NOMO-1 treated with dmso at 0.1 percent for 144 hours (cell line): ENCODE measurements at regions not wholly inside any gene's neighbourhood (a gene's known extent, or its start where the extent isn't known, plus 50 kb on each side); places are given as distances from the start of the nearest gene placed in this dataset.

Experiments used
- DNase-seq: peaks from one replicate; lab custom pipeline; 2025; ENCODE audit not compliant: unreplicated experiment; lab: John Stamatoyannopoulos, UW

DNA sequence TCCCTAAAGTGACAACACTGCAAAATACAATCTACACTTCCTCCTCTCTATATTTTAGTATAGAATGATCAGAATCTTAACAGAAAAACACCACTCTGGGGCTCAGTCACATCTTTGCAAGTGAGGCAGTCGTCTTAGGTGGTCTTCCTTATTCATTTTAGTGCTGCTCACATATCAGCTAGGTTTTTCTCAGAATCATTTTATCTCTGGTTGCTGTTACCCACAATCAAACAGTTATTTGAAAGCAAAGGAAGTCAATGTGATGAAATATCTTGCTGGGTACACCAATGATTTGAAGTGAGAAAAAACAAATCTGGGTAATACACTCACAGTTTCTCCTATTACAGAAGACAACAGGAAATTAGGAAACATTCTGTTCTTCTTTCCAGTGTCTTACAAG, 275.2 kb downstream of the DSEL start:
- no peak for DNase-seq

DNA sequence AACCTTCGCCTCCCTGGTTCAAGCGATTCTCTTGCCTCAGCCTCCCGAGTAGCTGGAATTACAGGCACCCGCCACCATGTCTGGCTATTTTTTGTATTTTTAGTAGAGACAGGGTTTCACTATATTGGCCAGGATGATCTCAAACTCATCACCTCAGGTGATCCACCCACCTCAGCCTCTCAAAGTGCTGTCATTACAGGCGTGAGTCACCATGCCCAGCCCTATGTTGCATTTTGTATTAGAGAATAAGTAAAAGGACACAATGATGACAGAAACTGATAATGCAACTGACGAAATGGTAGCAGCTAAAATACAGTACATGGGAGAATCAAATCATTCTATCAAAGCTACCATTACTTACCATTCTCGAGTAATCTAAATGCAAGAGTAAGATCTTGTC, 276.7 kb downstream of the DSEL start:
- DNase-seq, result no peak

DNA sequence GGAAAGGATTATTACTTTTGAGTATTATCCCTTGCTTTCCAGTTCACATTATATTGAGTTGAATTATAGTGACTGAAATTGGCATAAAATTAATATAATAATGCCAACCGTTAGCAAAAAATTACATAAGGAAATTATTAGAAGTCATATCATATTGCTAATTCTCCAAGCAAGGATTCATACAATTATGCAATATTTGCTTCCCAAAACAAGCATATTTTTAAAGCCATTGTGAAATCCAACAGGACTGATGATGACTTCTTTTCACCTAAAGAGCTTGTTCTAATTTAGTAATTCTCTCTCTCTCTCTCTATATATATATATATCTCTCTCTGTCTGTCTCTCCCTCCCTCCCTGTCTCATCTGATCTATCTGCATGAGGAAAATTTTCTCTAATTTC, 283.5 kb downstream of the DSEL start:
- DNase-seq, result no peak

GRCh38 chr18:67232406-67232805, 284.1 kb downstream of the DSEL start:
- DNase-seq, result no peak

DNA sequence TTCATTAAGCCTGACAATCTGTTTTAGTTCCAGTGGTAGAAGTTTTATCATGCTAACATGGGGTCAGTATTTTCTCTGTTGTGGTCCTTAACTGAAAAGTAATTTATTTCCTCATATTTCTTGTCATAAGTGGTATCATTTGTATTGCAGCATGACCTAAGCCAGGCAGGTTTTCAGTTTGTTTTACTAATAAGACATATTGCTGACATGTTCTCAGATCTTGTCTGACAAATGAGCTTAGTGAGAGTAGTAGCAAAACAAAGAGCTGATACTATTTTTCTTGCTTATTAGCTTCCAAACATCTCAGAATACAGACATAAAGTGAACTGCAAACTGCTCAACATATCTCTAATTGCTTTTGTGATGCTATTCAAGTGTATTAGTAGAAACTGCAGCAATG, 293.6 kb downstream of the DSEL start:
- DNase-seq, result no peak

DNA sequence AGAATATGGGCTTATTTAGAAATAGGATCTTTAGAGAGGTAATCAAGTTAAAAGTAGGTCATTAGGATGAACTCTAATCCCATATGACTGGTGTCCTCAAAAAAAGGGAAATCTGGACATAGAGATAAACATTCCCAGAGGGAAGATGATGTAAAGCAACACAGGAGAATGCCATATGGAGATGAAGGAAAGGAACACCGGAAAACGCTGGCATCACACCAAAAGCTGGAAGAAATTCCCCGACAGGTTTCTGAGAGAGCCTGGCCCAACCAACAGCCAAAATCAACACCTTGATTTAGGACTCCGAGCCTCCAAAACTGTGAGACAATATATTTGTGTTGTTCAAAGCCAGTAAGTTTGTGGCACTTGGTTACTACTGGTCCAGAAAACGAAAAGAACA, 296.7 kb downstream of the DSEL start:
- no peak for DNase-seq

GRCh38 chr18:67218556-67218955, 298.0 kb downstream of the DSEL start:
- no peak for DNase-seq

GRCh38 chr18:67217551-67218166, 298.9 kb downstream of the DSEL start:
- DNase-seq, result no peak

- no peak for DNase-seq
Observed at GRCh38 chr18:67216846-67217245, 299.7 kb downstream of the DSEL start.

DNA sequence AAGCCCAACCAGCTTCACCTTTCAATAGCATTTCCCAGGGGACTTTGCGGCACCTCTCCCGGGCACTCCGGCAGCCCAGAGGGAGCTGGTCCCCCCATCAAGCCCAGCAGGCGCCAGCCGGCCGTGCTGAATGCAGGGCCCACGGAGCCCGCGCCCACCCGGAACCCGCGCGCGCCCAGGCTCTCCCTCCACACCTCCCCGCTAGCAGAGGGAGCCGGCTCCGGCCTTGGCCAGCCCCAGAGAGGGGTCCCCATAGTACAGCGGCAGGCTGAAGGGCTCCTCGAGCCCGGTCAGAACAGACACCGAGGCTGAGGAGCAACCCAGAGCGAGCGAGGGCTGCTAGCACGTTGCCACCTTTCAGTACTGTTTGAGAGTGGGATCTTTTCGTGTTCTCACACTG, 300.8 kb downstream of the DSEL start:
- DNase-seq, result no peak

GRCh38 chr18:67211646-67212045, 304.9 kb downstream of the DSEL start:
- no peak for DNase-seq

GRCh38 chr18:67200665-67201064, 315.9 kb downstream of the DSEL start:
- DNase-seq, result no peak

DNA sequence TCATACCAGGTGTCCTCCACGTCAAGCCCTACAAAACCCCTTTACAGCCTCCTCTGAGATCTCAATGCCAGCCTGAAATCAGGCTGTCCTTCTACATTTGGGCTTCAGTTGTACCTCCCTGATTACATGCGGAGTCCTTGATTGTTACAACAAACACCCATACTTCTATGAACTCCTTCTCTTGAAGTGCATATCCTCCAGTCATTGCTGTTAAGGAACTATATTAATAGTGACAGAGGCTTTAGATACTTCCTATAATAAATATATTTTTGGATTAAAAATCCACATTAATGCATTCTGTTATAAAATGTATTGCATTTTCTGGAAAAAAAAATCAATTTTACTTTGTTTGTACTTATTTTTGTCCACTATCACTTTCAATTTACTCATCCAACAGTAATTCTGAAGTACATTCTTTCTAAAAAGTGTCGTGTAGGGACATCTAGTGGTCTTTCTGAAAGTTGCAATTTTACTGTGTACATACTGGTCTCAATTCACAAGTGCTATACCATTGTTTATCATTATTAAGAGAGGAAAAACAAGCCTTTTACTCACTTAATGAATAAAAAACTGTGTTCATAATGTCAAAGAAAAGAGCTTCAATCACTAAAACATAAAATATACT, 316.4 kb downstream of the DSEL start:
- DNase-seq, result no peak

GRCh38 chr18:67194886-67195285, 321.6 kb downstream of the DSEL start:
- DNase-seq, result no peak

DNA sequence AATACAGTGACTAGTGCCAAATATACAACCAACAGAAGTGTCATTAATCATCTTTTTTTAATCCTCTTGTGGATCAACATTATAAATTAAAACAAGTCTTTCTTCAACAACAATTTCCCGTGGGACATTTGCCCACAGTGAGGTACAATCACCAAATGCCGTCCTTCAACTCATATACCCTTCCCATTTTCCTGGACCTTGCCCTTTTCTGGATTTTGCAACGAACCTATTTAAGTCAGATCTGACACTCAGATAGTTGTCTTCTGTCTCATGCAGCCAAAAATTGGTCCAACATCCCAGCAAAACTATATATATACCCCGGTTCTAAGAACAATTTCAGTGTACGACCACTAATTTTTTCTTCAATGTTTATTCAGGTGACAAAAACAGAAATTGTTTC, 324.0 kb downstream of the DSEL start:
- DNase-seq, result no peak

- DNase-seq, result no peak
Observed at GRCh38 chr18:67183398-67183797, 333.1 kb downstream of the DSEL start.

- DNase-seq, result no peak
Observed at GRCh38 chr18:67179726-67180125, 336.8 kb downstream of the DSEL start.

DNA sequence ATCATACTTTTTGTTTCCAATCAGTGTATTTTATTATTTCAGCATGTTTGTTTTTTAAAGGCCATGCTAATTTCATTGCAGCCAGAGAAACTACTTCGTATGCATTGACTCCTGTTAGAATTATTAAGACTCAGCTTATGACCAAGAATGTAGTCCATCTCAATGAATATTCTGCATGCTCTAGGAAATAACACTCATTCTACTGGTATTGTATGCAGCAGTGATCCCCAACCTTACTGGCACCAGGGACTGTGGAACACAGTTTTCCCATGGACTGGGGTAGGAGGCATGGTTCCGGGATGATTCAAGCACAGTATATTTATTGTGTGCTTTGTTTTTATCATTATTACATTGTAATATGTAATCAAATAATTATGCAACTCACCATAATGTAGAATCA, 356.9 kb downstream of the DSEL start:
- DNase-seq, result no peak

GRCh38 chr18:67154979-67155378, 361.5 kb downstream of the DSEL start:
- DNase-seq, result no peak

- DNase-seq, result no peak
Observed at GRCh38 chr18:67151366-67151765, 365.2 kb downstream of the DSEL start.

DNA sequence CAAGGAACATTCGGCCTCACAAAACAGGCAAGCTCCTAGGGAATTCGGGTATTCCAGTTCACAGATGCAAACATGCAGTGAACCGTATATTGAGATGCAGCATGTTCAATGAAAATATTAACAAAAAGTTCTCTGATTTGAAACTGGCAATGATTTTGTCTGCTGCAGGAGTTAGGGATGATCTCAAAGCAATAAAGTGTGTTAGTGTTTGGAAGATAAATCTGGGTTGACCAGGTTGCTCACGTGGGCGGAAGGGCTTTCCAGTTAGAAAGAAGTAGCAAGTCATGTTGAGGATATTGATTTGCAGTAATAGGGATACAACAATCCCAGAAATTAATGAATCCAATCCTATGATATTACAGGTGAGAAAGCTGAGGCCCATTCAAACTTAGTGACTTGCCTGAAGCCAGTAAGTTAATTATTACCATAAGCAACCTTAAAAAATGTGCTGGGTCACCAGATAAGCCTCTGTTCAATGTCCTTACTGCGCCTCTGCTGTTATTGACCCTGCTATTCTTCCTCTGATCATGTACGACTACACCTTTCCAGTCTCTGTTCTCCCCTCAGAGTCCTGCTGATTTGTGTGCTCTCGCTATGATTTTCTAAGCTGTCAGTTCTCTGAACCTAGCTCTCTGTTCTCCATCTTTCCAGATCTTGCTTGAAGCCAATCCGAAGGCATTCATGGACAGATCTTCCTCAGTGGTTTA, 370.8 kb downstream of the DSEL start:
- DNase-seq, result no peak

DNA sequence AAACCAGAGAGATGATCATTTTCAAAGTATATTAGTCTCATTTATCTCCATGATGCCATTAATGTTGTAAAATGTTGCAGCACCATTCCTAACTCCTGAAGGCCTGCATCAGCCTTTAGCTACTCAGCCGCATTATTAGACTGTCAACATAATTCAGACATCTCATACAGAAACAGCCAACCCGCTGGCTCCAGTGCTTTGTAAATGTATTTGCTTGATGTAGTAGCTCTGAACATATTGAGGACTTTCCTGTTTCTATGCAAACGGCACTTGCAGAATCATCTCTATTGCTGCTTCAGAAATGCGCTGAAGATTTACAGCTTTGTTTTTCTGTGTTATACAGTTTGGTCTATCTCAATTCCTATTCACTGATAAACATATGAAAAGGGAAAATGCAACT, 372.2 kb downstream of the DSEL start:
- no peak for DNase-seq

GRCh38 chr18:67143028-67143427, 373.5 kb downstream of the DSEL start:
- no peak for DNase-seq
